Endodermal cell (in vitro differentiated cells): ENCODE measurements at regions not wholly inside any gene's neighbourhood (a gene's known extent, or its start where the extent isn't known, plus 50 kb on each side); places are given as distances from the start of the nearest gene placed in this dataset.

Experiments used
- DNase-seq: peaks from one replicate; pipeline ENCODE4 v3.0.0-alpha.2; 2017
- H3K27ac ChIP-seq: 2 replicates; pipeline ENCODE4 v1.5.1; 2013; ENCODE audit warnings: mild to moderate bottlenecking, low read depth, low read length, moderate library complexity
- H3K27me3 ChIP-seq: 2 replicates; pipeline ENCODE4 v1.6.1; 2013; ENCODE audit warnings: mild to moderate bottlenecking, low read length, moderate library complexity; ENCODE audit not compliant: insufficient read depth, control insufficient read depth, poor library complexity, severe bottlenecking
- H3K36me3 ChIP-seq: 2 replicates; pipeline ENCODE4 v1.7.0; 2013; ENCODE audit warnings: mild to moderate bottlenecking, low read length, moderate library complexity; ENCODE audit not compliant: control insufficient read depth, insufficient read depth
- H3K4me1 ChIP-seq: one replicate; pipeline ENCODE4 v1.7.0; 2013; ENCODE audit warnings: low read length; ENCODE audit not compliant: control insufficient read depth, insufficient read depth
- H3K4me3 ChIP-seq: 2 replicates; pipeline ENCODE4 v1.5.1; 2013; ENCODE audit warnings: mild to moderate bottlenecking, low read length, moderate library complexity
- H3K9ac ChIP-seq: 2 replicates; pipeline ENCODE4 v1.6.1; 2013; ENCODE audit warnings: mild to moderate bottlenecking, low read length, moderate library complexity; ENCODE audit not compliant: poor library complexity, severe bottlenecking; ENCODE audit errors: extremely low read depth
- H3K9me3 ChIP-seq: 2 replicates; pipeline ENCODE4 v1.6.1; 2013; ENCODE audit warnings: mild to moderate bottlenecking, low read length, moderate library complexity; ENCODE audit not compliant: control insufficient read depth
- H3K27ac Mint-ChIP-seq: 2 replicates; pipeline ENCODE4 v1.8.0; 2020; ENCODE audit warnings: mixed read lengths
- H3K27me3 Mint-ChIP-seq: 2 replicates; pipeline ENCODE4 v1.8.0; 2021; ENCODE audit warnings: mild to moderate bottlenecking, mixed read lengths; ENCODE audit not compliant: insufficient read depth
- H3K36me3 Mint-ChIP-seq: 2 replicates; pipeline ENCODE4 v1.8.0; 2020; ENCODE audit warnings: low read depth, mixed read lengths
- H3K4me1 Mint-ChIP-seq: 2 replicates; pipeline ENCODE4 v1.8.0; 2020; ENCODE audit warnings: mixed read lengths
- H3K4me3 Mint-ChIP-seq: 2 replicates; pipeline ENCODE4 v1.8.0; 2020; ENCODE audit warnings: mild to moderate bottlenecking, moderate library complexity, mixed read lengths
- H3K9me3 Mint-ChIP-seq: 2 replicates; pipeline ENCODE4 v1.8.0; 2020; ENCODE audit warnings: mild to moderate bottlenecking, mixed read lengths
- CTCF ChIP-seq: fragments of 200-600 bp; sonication (generic); conservative IDR thresholded peaks from 2 replicates; pipeline ENCODE4 v1.5.0; 2021; ENCODE audit warnings: antibody characterized with exemption, mild to moderate bottlenecking
- WGBS, 2 experiments: methylation state at CpG; one replicate each; pipeline versions ENCODE4 v1.1.5 to v1.1.7; 2013; ENCODE audit warnings: missing lambda C conversion rate in 2 of 2, mixed read lengths in 1 of 2; ENCODE audit not compliant: insufficient coverage in 1 of 2, insufficient read length in 1 of 2; 5-methylcytosine and 5-hydroxymethylcytosine counted together

GRCh38 chr16:49956915-49957314 lies 68.1 kb upstream of the CNEP1R1 start:
- 90 to 100% methylated on average over 1 to 4 of the region's 4 CpGs for WGBS, 2 experiments
- DNase-seq: no peak
- Histone ChIP-seq H3K27ac (no peak overlapping the region), H3K27me3 (no peaks in the 10 kb centered on the region), H3K9me3 (no peaks in the 10 kb centered on the region), H3K4me1 (no peaks in the 10 kb centered on the region), H3K9ac (no peak overlapping the region), H3K36me3 (no peaks in the 10 kb centered on the region), H3K4me3 (no peak overlapping the region)
- no peaks in the 10 kb centered on the region for H3K36me3 Mint-ChIP-seq
- TF ChIP-seq CTCF: no peak
- no peaks in the 10 kb centered on the region for H3K27me3 Mint-ChIP-seq
- peaks cover 2% of the 10 kb centered on the region for H3K4me1 Mint-ChIP-seq
- no peak overlapping the region for H3K27ac Mint-ChIP-seq
- no peaks in the 10 kb centered on the region for H3K9me3 Mint-ChIP-seq
- H3K4me3 Mint-ChIP-seq: no peak overlapping the region

- Mint-ChIP-seq H3K36me3 (no peaks in the 10 kb centered on the region), H3K27ac (no peak overlapping the region), H3K9me3 (no peaks in the 10 kb centered on the region), H3K4me3 (no peak overlapping the region), H3K4me1 (peaks cover 2% of the 10 kb centered on the region), H3K27me3 (no peaks in the 10 kb centered on the region)
- H3K36me3 ChIP-seq: no peaks in the 10 kb centered on the region
- H3K4me1 ChIP-seq: no peaks in the 10 kb centered on the region
- no peak for TF ChIP-seq CTCF
- WGBS, 2 experiments: 81 to 87% methylated on average over 2 to 3 of the region's 3 CpGs
- DNase-seq: no peak
- H3K9me3 ChIP-seq: no peaks in the 10 kb centered on the region
- H3K9ac ChIP-seq: no peak overlapping the region
- no peak overlapping the region for H3K4me3 ChIP-seq
- no peaks in the 10 kb centered on the region for H3K27me3 ChIP-seq
- no peak overlapping the region for H3K27ac ChIP-seq
These were observed 66.6 kb upstream of the CNEP1R1 start for GRCh38 chr16:49958448-49958847.

GRCh38 chr16:49959552-49960277 lies 65.3 kb upstream of the CNEP1R1 start:
- Histone ChIP-seq H3K4me3 (no peak overlapping the region), H3K9ac (no peak overlapping the region), H3K27me3 (no peaks in the 10 kb centered on the region), H3K27ac (no peak overlapping the region), H3K9me3 (no peaks in the 10 kb centered on the region), H3K4me1 (no peaks in the 10 kb centered on the region), H3K36me3 (no peaks in the 10 kb centered on the region)
- H3K36me3 Mint-ChIP-seq: no peaks in the 10 kb centered on the region
- H3K4me3 Mint-ChIP-seq: no peak overlapping the region
- no peaks in the 10 kb centered on the region for H3K9me3 Mint-ChIP-seq
- no peak overlapping the region for H3K27ac Mint-ChIP-seq
- no peak for TF ChIP-seq CTCF
- WGBS, 2 experiments: 87 to 92% methylated on average over 5 to 11 of the region's 11 CpGs
- H3K27me3 Mint-ChIP-seq: no peaks in the 10 kb centered on the region
- no peak for DNase-seq
- peaks cover 2% of the 10 kb centered on the region for H3K4me1 Mint-ChIP-seq
